K562 (cell line): ENCODE measurements at regions not wholly inside any gene's neighbourhood (a gene's known extent, or its start where the extent isn't known, plus 50 kb on each side); places are given as distances from the start of the nearest gene placed in this dataset.

Source experiments
- BRCA1 ChIP-seq, 2 experiments: fragments of 450-650 bp in 1 of 2; sonication (generic) in 1 of 2; formaldehyde crosslinking in 1 of 2; IDR thresholded peaks; 2 replicates each; pipeline versions ENCODE4 v1.5.0 to v1.6.1; 2017 to 2020; ENCODE audit warnings: mild to moderate bottlenecking in 1 of 2, missing genetic modification reagents in 1 of 2
- CREB5 ChIP-seq: fragments of 250-450 bp; sonication (Bioruptor Pico); IDR thresholded peaks from 2 replicates; pipeline ENCODE4 v1.5.0; 2020; ENCODE audit warnings: mild to moderate bottlenecking
- HMG20A ChIP-seq: fragments of 450-650 bp; formaldehyde crosslinking; conservative IDR thresholded peaks from 2 replicates; pipeline ENCODE4 v1.4.0; 2020; ENCODE audit warnings: mild to moderate bottlenecking, mixed read lengths
- IRF1 ChIP-seq: sonication (generic); formaldehyde crosslinking; IDR thresholded peaks from 2 replicates; pipeline ENCODE4 v1.8.0; 2022; ENCODE audit warnings: missing genetic modification reagents, mild to moderate bottlenecking, borderline replicate concordance
- LARP7 ChIP-seq: fragments of 450-650 bp; IDR thresholded peaks from 2 replicates; pipeline ENCODE4 v1.6.1; 2016
- MED1 ChIP-seq: sonication (generic); formaldehyde crosslinking; IDR thresholded peaks from 2 replicates; pipeline ENCODE4 v1.8.1; 2023; ENCODE audit warnings: missing genetic modification reagents, borderline replicate concordance
- PBX2 ChIP-seq, 2 experiments: IDR thresholded peaks in 1 of 2; conservative IDR thresholded peaks in 1 of 2; 2 replicates each; pipeline ENCODE4 v1.6.1; 2016; ENCODE audit warnings: low read depth in 2 of 2, mild to moderate bottlenecking in 1 of 2, missing compliant biosample characterization in 1 of 2, missing genetic modification characterization in 1 of 2, moderate library complexity in 1 of 2
- SUPT5H ChIP-seq: fragments of 450-650 bp; IDR thresholded peaks from 2 replicates; pipeline ENCODE4 v1.6.1; 2016
- ZFP36 ChIP-seq: fragments of 150-350 bp; IDR thresholded peaks from 2 replicates; pipeline ENCODE4 v1.6.1; 2018; ENCODE audit warnings: low read length, low read depth; ENCODE audit not compliant: partially characterized antibody

DNA sequence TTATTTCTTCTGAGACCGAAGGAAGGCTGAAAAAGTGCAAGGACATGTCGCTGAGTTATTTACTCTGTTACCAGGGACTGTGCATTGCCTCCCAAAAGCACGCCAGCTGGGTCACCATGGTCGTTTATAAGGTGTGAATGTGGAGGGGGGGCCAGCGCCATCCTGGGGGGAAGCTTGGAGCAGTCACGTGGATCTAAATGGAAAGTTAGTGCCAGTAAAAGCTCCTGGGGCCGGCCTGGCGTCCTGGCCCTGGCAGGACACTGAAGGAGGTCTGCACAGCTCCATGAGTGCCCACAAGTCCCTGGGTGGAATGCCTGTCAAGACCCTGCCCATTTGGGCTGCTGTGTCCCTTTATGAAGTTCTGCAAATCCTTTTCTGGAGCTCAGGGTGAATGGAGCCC lies 82.6 kb downstream of the C16orf95 start:
- TF ChIP-seq BRCA1 (IDR thresholded peaks at IDR 0.05) (no peak), BRCA1 (CRISPR knock-in tag; IDR thresholded peaks at IDR 0.05) (no peak), SUPT5H (no peak), HMG20A (no peak), CREB5 (CRISPR knock-in tag) (no peak), ZFP36 (no peak), MED1 (CRISPR knock-in tag) (no peak), IRF1 (CRISPR knock-in tag) (no peak), LARP7 (no peak), PBX2 (CRISPR knock-in tag; IDR thresholded peaks at IDR 0.05; ENCODE audit: low read depth) (no peak), PBX2 (tag; conservative IDR thresholded peaks at IDR 0.05; ENCODE audit: low read depth) (no peak)
